GM12872 (cell line): ENCODE measurements at regions not wholly inside any gene's neighbourhood (a gene's known extent, or its start where the extent isn't known, plus 50 kb on each side); places are given as distances from the start of the nearest gene placed in this dataset.

Source experiments
- TF ChIP-seq, protein P1 (sequence below): IDR thresholded peaks from 3 replicates; pipeline ENCODE4 v1.5.1; 2011; ENCODE audit warnings: low read depth, mild to moderate bottlenecking, low read length, moderate library complexity; ENCODE audit not compliant: insufficient read depth

DNA sequence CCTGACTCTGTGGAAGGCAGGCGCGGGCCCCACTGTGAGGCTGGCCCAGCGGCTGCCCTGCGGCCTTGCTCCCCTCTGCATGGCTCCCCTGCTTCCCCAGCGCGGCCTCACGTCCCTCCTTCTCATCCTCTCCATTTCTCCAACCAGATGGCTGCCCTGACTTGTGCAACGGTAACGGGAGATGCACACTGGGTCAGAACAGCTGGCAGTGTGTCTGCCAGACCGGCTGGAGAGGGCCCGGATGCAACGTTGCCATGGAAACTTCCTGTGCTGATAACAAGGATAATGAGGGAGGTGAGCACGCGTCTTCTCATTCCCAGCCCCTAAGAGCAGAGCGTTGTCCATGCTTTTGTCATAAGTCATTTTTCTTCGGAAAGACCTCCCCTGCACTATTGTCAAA is 129.0 kb upstream of the WWC1 start:
- TF ChIP-seq, protein P1, sequence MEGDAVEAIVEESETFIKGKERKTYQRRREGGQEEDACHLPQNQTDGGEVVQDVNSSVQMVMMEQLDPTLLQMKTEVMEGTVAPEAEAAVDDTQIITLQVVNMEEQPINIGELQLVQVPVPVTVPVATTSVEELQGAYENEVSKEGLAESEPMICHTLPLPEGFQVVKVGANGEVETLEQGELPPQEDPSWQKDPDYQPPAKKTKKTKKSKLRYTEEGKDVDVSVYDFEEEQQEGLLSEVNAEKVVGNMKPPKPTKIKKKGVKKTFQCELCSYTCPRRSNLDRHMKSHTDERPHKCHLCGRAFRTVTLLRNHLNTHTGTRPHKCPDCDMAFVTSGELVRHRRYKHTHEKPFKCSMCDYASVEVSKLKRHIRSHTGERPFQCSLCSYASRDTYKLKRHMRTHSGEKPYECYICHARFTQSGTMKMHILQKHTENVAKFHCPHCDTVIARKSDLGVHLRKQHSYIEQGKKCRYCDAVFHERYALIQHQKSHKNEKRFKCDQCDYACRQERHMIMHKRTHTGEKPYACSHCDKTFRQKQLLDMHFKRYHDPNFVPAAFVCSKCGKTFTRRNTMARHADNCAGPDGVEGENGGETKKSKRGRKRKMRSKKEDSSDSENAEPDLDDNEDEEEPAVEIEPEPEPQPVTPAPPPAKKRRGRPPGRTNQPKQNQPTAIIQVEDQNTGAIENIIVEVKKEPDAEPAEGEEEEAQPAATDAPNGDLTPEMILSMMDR, result no peak

DNA sequence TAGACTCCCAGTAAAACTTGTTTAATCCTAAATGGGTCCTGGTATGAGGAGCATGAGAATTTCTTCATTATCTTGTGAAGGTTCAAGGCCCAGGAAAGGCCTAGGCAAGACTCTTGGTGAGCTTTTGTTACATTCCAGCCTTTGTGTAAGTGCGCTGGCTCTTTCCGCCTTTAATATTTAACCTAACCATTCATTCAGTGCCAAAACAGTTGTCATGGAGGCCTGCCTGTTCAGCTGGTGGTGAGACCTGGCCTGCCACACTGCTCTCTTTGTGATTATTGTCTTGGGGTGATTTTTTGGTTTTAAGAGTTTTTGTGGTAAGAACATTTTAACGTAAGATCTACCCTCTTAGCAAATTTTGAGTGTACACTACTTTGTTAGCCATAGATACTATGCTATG is 127.5 kb upstream of the WWC1 start:
- TF ChIP-seq, protein P1, result no peak

DNA sequence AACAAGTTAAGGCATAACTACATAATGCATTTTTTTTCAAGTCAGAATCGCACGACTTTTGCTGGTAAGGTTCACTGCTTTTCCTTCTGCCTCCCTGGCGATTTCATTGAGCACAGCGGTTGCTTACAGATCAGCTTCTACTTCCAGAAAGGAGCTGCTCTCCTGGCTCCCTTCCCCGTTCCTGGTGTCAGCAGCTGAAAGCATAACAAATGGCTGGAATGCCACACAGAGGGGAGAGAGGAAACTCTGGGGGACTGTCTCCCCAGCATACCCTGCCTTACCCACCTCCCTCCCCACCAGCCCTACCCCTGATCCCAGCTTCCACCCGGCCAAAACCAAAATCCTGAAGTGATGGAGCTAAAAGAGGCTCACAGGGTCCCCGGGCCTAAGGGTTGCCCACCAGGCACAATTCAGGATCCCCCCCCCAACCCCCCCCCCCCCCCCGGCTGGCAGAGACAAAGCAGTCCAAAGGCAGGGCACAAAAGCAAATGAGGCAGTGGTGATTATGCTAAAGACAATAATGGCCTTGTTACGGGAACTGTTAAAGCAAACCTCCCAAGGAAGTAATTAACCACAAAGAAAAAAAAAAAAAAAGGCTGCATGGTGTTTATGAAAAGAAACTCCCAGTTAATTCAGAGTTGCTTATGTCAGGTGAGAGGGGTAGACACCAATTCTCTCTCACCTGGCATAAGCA is 126.1 kb upstream of the WWC1 start:
- TF ChIP-seq, protein P1, result no peak

DNA sequence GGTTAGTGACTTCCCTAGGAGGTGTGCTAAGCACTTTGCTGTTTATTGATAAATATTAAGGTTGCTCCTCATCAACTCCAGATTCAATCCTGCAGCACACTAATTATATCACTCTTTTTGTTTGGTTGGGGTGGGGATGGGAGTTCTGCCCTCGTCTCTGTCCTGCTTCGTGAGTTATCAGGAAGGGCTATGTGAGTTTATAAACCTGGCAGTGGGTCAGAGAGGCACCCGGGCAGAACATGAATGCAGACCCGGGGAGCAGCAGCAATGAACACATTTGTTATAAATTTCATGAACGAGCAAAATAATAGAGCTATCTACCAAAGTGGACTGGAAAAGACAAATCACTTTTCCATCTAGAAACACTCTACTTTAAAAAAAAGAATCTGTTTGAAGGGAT is 125.5 kb upstream of the WWC1 start:
- TF ChIP-seq, protein P1, result no peak

DNA sequence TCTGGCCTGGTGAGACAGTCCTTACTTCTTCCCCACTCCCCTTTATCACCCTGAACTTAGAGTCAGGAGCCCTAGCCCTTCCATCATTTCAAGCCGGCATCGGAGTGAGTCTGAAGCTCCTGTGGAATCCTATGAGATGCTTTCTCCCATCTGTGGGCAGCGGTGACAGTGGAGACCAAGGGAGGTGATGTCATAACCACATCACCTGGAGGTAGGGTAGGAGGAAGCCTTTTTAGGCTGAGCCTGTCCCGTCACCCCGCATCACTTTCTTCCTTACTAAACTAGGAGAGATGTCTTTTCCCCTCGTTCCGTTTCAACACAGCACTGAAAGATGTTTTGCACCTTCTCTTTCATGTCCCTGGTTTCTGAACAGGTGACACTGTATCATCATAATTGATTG is 124.1 kb upstream of the WWC1 start:
- TF ChIP-seq, protein P1, result no peak

DNA sequence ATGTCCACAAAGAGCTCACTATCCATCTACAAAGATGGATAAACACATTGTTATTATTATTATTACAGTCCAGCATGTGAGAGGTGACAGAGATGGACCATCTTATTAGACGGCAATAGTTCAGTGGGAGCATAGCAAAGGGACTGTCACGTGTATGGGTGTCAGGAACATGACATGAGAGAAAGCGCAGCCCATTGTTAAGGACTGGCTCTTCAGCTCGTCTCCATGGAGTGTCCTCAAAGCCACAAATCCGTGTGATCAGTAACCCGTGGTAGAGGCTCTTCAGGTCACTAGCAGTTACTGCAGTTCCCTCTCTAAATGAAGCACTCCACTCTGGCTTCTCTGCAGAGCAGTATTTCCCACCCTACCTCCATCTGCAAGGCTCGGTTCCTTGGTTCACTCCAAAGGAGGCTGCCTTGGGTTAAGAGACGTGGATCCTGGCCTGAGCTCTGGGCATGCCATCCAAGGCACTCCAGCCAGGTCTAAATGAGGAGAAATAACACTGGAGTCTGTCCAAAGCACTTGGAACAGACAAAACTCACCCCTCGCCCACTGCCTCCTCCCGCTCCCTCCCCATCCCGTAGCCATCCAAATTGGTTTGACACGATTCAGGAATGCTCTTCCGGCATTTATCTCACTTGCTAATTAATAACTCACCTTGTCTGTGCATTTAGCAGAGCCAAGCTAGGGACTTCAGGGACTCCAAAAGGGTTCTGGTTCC is 122.3 kb upstream of the WWC1 start:
- TF ChIP-seq, protein P1, result no peak

DNA sequence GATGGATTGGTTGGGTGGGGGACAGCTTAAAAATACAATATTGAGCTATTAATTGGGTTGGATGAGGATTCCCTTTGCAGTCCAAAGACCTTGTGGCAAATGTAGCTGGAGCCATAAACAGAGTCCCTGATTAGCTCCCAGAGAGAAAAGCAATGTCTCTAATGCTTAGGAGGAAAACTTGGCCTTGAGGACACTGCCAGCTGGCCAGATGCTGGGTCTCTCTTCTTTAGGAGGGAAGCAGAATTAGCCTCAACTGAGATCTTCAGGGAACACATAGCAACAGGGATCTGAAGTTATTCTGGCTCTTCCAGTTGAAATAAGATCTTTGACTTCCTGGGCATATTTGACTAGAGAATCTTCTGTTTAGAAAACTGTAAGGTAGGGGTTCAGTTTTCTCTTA is 121.7 kb upstream of the WWC1 start:
- TF ChIP-seq, protein P1, result no peak
